ENCODE measurements at regions not wholly inside any gene's neighbourhood (a gene's known extent, or its start where the extent isn't known, plus 50 kb on each side); places are given as distances from the start of the nearest gene placed in this dataset.

DNA sequence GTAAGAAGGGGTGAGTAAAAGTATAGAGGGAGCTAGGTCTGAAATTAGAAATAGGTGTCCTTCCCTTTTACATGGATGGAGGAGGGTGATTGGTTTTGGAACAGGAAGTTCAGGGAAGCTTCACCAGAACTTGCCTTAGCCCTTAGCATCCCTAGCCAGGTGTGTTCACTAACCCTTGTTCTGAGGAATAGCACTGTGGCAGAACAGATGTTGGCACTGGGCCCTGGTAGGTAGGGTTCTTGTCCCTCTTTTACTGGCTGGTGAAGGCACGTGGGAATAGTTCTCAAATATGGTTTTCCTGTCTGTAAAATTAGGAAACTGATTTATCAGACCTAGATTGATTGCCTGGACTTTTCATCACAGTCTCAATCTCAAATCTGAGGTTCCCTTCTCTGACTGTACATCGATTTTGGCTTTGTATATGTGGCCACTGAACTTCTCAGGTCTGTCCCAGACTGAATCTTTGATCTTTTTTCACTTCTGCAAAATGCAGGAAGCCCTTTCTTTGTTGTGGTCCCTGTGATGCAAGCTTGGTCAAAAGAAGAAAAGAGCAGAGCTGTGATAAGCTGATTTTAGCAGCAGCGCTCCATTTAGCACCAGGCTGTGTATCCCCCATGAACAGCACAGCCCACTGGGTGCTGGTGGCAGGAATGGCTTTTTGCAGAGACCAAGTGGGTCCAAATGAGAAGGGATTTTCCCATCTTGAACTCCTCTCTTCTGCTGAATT is 86.2 kb upstream of the HTR2A start:
- H3K4me3 ChIP-seq (ENCODE audit: low read depth, low read length) = no peak overlapping the region
- no peak overlapping the region for H3K27ac ChIP-seq (ENCODE audit: low read depth, low read length)
- H3K79me2 ChIP-seq (ENCODE audit: control insufficient read depth, insufficient read depth, low read length, unreplicated experiment) = no peaks in the 10 kb centered on the region
- no peak overlapping the region for H2AFZ ChIP-seq (ENCODE audit: low read length, unreplicated experiment)
- H3K27me3 ChIP-seq (ENCODE audit: insufficient read depth, low read length) = no peaks in the 10 kb centered on the region
- H3K4me1 ChIP-seq (ENCODE audit: control insufficient read depth, insufficient read depth, low read length, unreplicated experiment) = peaks cover 12% of the 10 kb centered on the region
- no peaks in the 10 kb centered on the region for H3K36me3 ChIP-seq (ENCODE audit: insufficient read depth, low read length)

DNA sequence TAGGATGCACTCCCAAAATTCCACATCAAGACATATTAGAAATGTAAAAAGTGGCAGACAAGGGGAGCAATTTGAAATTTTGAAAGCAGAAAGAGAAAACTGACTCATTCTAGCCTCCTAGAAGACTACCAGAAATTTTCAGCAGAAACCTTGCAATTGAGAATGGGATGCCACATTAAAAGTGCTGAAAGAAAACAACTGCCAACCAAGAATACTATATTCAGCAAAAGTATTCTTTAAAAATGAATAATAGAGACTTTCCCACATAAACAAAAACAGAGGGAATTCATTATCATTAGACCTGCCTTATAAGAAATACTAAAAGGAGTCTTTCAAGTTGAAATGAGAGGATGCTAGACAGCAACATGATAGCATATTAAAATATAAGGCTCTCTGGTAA is 78.3 kb upstream of the HTR2A start:
- Histone ChIP-seq H3K27me3 (ENCODE audit: insufficient read depth, low read length) (no peaks in the 10 kb centered on the region), H3K36me3 (ENCODE audit: insufficient read depth, low read length) (no peaks in the 10 kb centered on the region), H3K27ac (ENCODE audit: low read depth, low read length) (no peak overlapping the region), H3K4me3 (ENCODE audit: low read depth, low read length) (no peak overlapping the region), H3K79me2 (ENCODE audit: control insufficient read depth, insufficient read depth, low read length, unreplicated experiment) (no peaks in the 10 kb centered on the region), H2AFZ (ENCODE audit: low read length, unreplicated experiment) (no peak overlapping the region), H3K4me1 (ENCODE audit: control insufficient read depth, insufficient read depth, low read length, unreplicated experiment) (no peaks in the 10 kb centered on the region)

DNA sequence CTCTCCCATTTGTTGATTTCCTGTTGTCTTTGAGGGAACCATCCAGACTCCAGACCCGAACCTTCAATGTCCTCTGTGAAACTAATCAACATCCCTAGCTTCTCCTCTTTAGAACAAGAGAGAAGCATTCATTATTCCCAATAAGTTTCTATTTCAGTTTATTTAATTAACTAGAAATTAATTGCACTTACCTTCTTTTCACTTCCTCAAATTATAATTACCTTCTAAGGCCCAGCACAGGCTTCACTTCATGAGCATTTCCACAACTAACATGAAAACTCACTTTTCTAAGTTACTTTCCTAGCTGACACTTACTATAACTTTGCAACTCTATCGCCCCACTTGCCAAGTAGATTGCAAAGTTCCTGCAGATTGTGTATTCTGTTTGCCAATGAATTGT is 71.6 kb upstream of the HTR2A start:
- Histone ChIP-seq H2AFZ (ENCODE audit: low read length, unreplicated experiment) (no peak overlapping the region), H3K27ac (ENCODE audit: low read depth, low read length) (no peak overlapping the region), H3K36me3 (ENCODE audit: insufficient read depth, low read length) (no peaks in the 10 kb centered on the region), H3K27me3 (ENCODE audit: insufficient read depth, low read length) (no peaks in the 10 kb centered on the region), H3K4me1 (ENCODE audit: control insufficient read depth, insufficient read depth, low read length, unreplicated experiment) (peaks cover 12% of the 10 kb centered on the region), H3K4me3 (ENCODE audit: low read depth, low read length) (no peak overlapping the region), H3K79me2 (ENCODE audit: control insufficient read depth, insufficient read depth, low read length, unreplicated experiment) (no peaks in the 10 kb centered on the region)

DNA sequence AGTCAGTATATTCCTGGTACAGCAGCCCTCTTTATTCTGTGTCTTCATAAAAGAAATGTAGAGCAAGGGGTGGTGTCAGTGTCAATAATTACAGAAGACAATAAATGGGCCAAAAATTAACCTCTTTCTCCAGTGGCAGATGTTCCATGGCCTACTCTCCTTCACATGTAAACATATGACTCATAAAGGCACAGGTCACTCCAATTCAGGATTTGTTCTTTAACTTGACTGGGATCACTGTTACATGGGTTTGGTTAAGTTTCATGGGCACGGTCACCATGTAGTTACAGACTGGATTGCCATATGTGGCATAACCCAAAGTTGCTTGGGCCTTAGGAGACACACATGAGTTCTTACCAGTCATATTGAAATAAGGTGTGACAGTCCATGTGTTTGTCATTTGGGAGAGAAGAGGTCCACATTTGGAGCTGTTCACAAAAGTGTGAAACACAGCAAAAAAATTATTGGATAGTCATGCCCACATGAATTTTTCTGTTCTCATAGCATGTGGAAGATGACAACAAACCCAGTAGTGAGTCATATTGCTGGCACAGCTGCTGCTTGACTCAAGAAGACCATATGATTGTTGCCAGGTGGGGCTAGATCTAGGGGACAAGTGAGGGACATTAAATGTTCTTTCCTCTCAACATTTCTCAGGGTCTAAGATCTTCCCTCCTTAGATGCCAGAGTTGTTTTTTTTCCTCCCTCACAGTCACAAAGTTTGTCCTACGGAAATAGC is 68.1 kb upstream of the HTR2A start:
- no peaks in the 10 kb centered on the region for H3K27me3 ChIP-seq (ENCODE audit: insufficient read depth, low read length)
- peaks cover 26% of the 10 kb centered on the region for H3K4me1 ChIP-seq (ENCODE audit: control insufficient read depth, insufficient read depth, low read length, unreplicated experiment)
- H3K36me3 ChIP-seq (ENCODE audit: insufficient read depth, low read length) = no peaks in the 10 kb centered on the region
- H3K79me2 ChIP-seq (ENCODE audit: control insufficient read depth, insufficient read depth, low read length, unreplicated experiment) = no peaks in the 10 kb centered on the region
- peak overlapping the region; percentile 45; the same call in 1 of the 2 replicates for H3K27ac ChIP-seq (ENCODE audit: low read depth, low read length)
- H3K4me3 ChIP-seq (ENCODE audit: low read depth, low read length) = no peak overlapping the region
- H2AFZ ChIP-seq (ENCODE audit: low read length, unreplicated experiment) = no peak overlapping the region

DNA sequence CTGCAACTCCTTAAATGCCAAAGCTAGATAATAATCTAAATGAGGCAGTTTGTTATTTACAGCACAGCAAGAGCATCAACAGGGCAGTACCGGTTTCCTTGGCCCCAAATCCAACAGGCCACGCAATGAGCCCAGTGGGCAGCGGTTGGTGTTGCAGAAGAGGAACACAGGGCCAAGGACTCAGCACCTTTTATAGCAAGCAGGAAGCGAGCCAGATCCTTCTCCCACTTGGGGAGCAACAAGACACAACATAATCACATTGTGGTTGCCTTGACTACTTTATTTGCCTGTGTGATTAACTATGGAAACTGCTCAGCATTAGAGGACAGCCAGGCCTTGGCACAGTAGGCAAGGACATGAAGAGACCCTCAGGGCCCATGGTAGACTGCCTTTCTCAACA is 67.1 kb upstream of the HTR2A start:
- Histone ChIP-seq H3K36me3 (ENCODE audit: insufficient read depth, low read length) (no peaks in the 10 kb centered on the region), H3K27ac (ENCODE audit: low read depth, low read length) (no peak overlapping the region), H3K4me1 (ENCODE audit: control insufficient read depth, insufficient read depth, low read length, unreplicated experiment) (peaks cover 26% of the 10 kb centered on the region), H3K4me3 (ENCODE audit: low read depth, low read length) (no peak overlapping the region), H2AFZ (ENCODE audit: low read length, unreplicated experiment) (no peak overlapping the region), H3K79me2 (ENCODE audit: control insufficient read depth, insufficient read depth, low read length, unreplicated experiment) (no peaks in the 10 kb centered on the region), H3K27me3 (ENCODE audit: insufficient read depth, low read length) (no peaks in the 10 kb centered on the region)

DNA sequence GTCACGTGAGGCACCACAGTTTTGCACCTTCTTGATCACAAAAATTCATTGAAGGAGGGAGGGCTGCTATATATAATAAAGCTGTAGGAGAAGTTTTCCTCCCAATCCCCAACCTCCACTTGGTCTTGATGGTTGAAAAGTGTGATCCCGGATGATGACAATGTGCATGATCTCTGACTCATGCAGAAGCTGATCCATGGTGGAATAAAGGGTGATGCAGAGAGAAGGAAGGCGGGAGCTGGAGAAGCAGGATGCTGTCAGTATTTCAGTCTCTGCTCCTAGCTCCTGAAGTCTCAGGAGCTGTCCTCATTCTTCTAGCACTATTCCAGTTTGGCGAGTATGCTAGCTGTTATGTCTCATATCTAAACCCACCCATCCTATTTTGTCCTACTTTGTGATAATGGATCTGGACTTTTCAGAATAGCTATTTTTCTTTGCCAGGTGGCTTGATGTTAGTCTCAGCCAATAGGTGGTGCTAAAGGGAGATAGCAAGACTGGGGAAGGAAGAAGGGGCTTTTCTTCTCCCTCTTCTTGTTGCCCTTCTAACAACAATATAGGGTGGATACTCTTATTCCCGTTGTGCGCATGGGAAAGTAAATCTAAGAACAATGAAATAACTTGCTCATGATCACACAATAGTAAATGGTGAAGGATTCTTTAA is 65.6 kb upstream of the HTR2A start:
- no peak overlapping the region for H3K4me3 ChIP-seq (ENCODE audit: low read depth, low read length)

DNA sequence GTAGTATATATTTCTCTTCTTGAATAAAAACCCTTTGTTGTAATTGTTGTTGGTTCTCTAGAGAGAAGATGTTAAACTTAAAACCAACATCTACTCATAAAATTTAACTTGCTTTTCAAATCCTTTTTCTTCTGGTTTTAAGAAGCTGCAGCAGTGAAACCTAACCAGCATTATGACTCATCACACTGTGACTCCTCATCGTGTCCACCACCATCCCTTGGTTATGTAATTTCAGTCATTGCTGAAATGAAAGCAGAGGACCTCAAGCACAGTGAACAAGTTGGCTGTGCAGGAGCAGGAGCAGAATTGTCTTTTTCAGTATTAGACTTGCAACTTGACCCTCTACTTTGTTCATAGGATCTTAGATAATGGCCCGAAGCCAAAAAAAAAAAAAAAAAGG is 64.9 kb upstream of the HTR2A start:
- Histone ChIP-seq H3K4me3 (ENCODE audit: low read depth, low read length) (no peak overlapping the region), H3K27ac (ENCODE audit: low read depth, low read length) (no peak overlapping the region), H3K36me3 (ENCODE audit: insufficient read depth, low read length) (no peaks in the 10 kb centered on the region), H2AFZ (ENCODE audit: low read length, unreplicated experiment) (no peak overlapping the region), H3K4me1 (ENCODE audit: control insufficient read depth, insufficient read depth, low read length, unreplicated experiment) (peaks cover 26% of the 10 kb centered on the region), H3K79me2 (ENCODE audit: control insufficient read depth, insufficient read depth, low read length, unreplicated experiment) (no peaks in the 10 kb centered on the region), H3K27me3 (ENCODE audit: insufficient read depth, low read length) (no peaks in the 10 kb centered on the region)

More for the DNA sequence above, 65.6 kb upstream of the HTR2A start:
- H3K4me1 ChIP-seq (ENCODE audit: control insufficient read depth, insufficient read depth, low read length, unreplicated experiment) = peaks cover 26% of the 10 kb centered on the region
- no peaks in the 10 kb centered on the region for H3K36me3 ChIP-seq (ENCODE audit: insufficient read depth, low read length)
- no peak overlapping the region for H3K27ac ChIP-seq (ENCODE audit: low read depth, low read length)
- no peaks in the 10 kb centered on the region for H3K79me2 ChIP-seq (ENCODE audit: control insufficient read depth, insufficient read depth, low read length, unreplicated experiment)
- H2AFZ ChIP-seq (ENCODE audit: low read length, unreplicated experiment) = no peak overlapping the region
- H3K27me3 ChIP-seq (ENCODE audit: insufficient read depth, low read length) = no peaks in the 10 kb centered on the region

DNA sequence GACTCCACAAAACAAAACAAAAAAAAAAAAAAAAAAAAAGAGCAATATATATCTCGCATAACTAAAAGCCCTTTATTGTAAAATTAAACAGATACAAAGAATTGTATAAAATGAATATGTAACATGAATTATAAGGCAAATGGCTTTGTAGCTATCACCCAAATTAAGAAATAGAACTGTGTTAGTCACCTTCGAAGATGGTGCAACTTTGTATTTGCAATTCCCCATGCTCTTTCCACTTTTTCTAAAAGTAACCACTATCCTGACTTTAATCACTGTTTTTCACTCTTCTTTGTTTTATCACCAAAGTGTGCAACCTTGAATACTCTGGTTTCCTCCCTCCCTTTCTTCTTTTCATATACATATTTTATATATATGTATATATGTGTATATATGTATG is 57.1 kb upstream of the HTR2A start:
- H3K4me1 ChIP-seq (ENCODE audit: control insufficient read depth, insufficient read depth, low read length, unreplicated experiment) = peaks cover 3% of the 10 kb centered on the region
- H3K4me3 ChIP-seq (ENCODE audit: low read depth, low read length) = no peak overlapping the region
- H2AFZ ChIP-seq (ENCODE audit: low read length, unreplicated experiment) = no peak overlapping the region
- no peaks in the 10 kb centered on the region for H3K79me2 ChIP-seq (ENCODE audit: control insufficient read depth, insufficient read depth, low read length, unreplicated experiment)
- no peaks in the 10 kb centered on the region for H3K36me3 ChIP-seq (ENCODE audit: insufficient read depth, low read length)
- H3K27me3 ChIP-seq (ENCODE audit: insufficient read depth, low read length) = no peaks in the 10 kb centered on the region
- H3K27ac ChIP-seq (ENCODE audit: low read depth, low read length) = no peak overlapping the region

DNA sequence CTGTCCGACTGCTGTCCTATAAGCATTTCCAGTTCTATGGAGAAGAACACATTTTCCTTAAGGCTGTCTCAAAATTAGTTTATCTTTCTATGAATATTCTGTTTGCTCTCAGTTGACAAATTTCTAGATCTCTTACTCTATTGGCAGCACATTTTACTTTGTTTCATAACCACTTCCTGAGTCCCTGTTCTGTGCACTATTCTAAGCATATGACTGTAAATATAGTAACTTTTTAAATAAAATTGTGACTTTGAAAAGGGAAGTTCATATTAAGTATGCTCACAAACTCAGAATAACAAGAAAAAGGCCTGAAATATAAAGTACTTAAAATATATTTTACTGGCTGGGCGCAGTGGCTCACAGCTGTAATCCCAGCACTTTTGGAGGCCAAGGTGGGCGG is 56.5 kb upstream of the HTR2A start:
- Histone ChIP-seq H2AFZ (ENCODE audit: low read length, unreplicated experiment) (no peak overlapping the region), H3K4me1 (ENCODE audit: control insufficient read depth, insufficient read depth, low read length, unreplicated experiment) (peaks cover 3% of the 10 kb centered on the region), H3K36me3 (ENCODE audit: insufficient read depth, low read length) (no peaks in the 10 kb centered on the region), H3K27ac (ENCODE audit: low read depth, low read length) (no peak overlapping the region), H3K27me3 (ENCODE audit: insufficient read depth, low read length) (no peaks in the 10 kb centered on the region), H3K79me2 (ENCODE audit: control insufficient read depth, insufficient read depth, low read length, unreplicated experiment) (no peaks in the 10 kb centered on the region), H3K4me3 (ENCODE audit: low read depth, low read length) (no peak overlapping the region)

DNA sequence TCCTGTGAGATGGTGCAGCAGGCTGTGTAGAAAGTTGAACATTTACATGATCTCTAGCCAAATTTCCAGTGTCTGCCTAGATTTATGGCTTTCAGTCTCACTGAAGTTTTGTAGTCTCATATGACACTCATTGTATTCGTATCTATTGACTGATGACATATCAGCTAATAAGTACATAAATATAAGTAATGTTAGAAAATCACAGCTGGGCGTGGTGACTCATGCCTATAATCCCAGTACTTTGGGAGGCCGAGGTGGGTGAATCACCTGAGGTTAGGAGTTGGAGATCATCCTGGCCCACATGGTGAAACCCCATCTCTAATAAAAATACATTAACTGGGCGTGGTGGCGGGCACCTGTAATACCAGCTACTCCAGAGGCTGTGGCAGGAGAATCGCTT is 54.7 kb upstream of the HTR2A start:
- Histone ChIP-seq H3K79me2 (ENCODE audit: control insufficient read depth, insufficient read depth, low read length, unreplicated experiment) (no peaks in the 10 kb centered on the region), H3K4me1 (ENCODE audit: control insufficient read depth, insufficient read depth, low read length, unreplicated experiment) (peaks cover 3% of the 10 kb centered on the region), H2AFZ (ENCODE audit: low read length, unreplicated experiment) (no peak overlapping the region), H3K27me3 (ENCODE audit: insufficient read depth, low read length) (no peaks in the 10 kb centered on the region), H3K4me3 (ENCODE audit: low read depth, low read length) (no peak overlapping the region), H3K36me3 (ENCODE audit: insufficient read depth, low read length) (no peaks in the 10 kb centered on the region), H3K27ac (ENCODE audit: low read depth, low read length) (no peak overlapping the region)

DNA sequence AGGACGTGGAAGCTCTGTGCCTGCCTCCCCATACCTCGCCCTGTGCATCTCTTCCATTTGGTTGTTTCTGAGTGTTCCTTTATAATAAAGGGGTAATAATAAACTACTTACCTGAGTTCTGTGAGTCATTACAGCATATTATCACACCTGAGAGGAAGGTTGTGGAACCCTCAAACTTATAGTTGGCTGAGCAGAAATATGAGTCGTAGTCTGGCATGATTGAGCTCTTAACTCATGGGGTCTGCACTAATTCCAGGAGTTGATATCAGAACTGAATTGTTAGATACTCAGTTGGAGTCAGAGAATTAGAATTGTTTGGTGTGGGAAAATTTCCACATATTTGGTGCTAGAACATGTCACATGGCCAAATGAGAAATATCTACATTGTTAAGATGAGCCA is 52.4 kb upstream of the HTR2A start:
- no peak overlapping the region for H3K27ac ChIP-seq (ENCODE audit: low read depth, low read length)
- H3K4me3 ChIP-seq (ENCODE audit: low read depth, low read length) = no peak overlapping the region
- H3K36me3 ChIP-seq (ENCODE audit: insufficient read depth, low read length) = no peaks in the 10 kb centered on the region

More for the DNA sequence above, 52.4 kb upstream of the HTR2A start:
- Histone ChIP-seq H2AFZ (ENCODE audit: low read length, unreplicated experiment) (no peak overlapping the region), H3K27me3 (ENCODE audit: insufficient read depth, low read length) (no peaks in the 10 kb centered on the region), H3K4me1 (ENCODE audit: control insufficient read depth, insufficient read depth, low read length, unreplicated experiment) (peaks cover 3% of the 10 kb centered on the region), H3K79me2 (ENCODE audit: control insufficient read depth, insufficient read depth, low read length, unreplicated experiment) (no peaks in the 10 kb centered on the region)

Measured in ACC112 (cell line).